ENCODE measurements at regions not wholly inside any gene's neighbourhood (a gene's known extent, or its start where the extent isn't known, plus 50 kb on each side); places are given as distances from the start of the nearest gene placed in this dataset.

GRCh38 chr1:88302843-88303486 lies 381.1 kb upstream of the PKN2 start:
- Histone ChIP-seq H3F3A (ENCODE audit: low read length, unreplicated experiment) (no peaks in the 10 kb centered on the region), H3K27ac (ENCODE audit: low read length) (no peak overlapping the region), H3K9ac (ENCODE audit: low read length) (no peak overlapping the region), H3K4me3 (ENCODE audit: low read length) (no peak overlapping the region), H3K9me3 (ENCODE audit: low read length) (no peaks in the 10 kb centered on the region), H3K27me3 (ENCODE audit: low read length) (no peaks in the 10 kb centered on the region), H3K79me2 (ENCODE audit: low read length) (no peaks in the 10 kb centered on the region), H3K4me1 (ENCODE audit: insufficient read depth, low read length) (no peaks in the 10 kb centered on the region), H2AFZ (ENCODE audit: low read length) (no peak overlapping the region), H3K9me2 (replicated peaks; ENCODE audit: low read length) (no peaks in the 10 kb centered on the region), H4K20me1 (ENCODE audit: low read length) (no peaks in the 10 kb centered on the region), H3K36me3 (ENCODE audit: low read depth, low read length) (no peaks in the 10 kb centered on the region), H3K4me2 (ENCODE audit: low read length) (peak overlapping the region; percentile 26; the same call in 1 of the 2 replicates)
- intact Hi-C loops (cut with micrococcal nuclease) = loop anchor here (1.0 to 10.0 kb wide), 7 partner anchors 86 to 1011 kb away; partner anchors contain the start of gene LMO4
- peak; percentile 51 for DNase-seq
- peak; percentile 62; the same call in 1 of the 2 replicates for ATAC-seq
- ChIA-PET POLR2A (ENCODE audit: unreplicated experiment) (no interaction called here), CTCF (interaction anchor here (1.2 kb wide), 1 partner anchor 86 kb away, joined by 3 read pairs; no protein-coding TSS in a partner anchor)
- peak; percentile 65 for TF ChIP-seq CTCF (conservative IDR thresholded peaks at IDR 0.05; ENCODE audit: low read depth, low read length)
- no peak for TF ChIP-seq EZH2 (IDR thresholded peaks at IDR 0.05; ENCODE audit: low read length, unreplicated experiment)
- no TSS peak for BruUV-seq (replicated peaks)

GRCh38 chr1:88311265-88311664 lies 372.8 kb upstream of the PKN2 start:
- ATAC-seq (no peak), DNase-seq (no peak)
- POLR2A ChIA-PET (ENCODE audit: unreplicated experiment) = no interaction called here
- H2AFZ ChIP-seq (ENCODE audit: low read length) = no peak overlapping the region
- no peak overlapping the region for H3K27ac ChIP-seq (ENCODE audit: low read length)
- H3F3A ChIP-seq (ENCODE audit: low read length, unreplicated experiment) = no peaks in the 10 kb centered on the region
- no peak for TF ChIP-seq EZH2phosphoT487 (IDR thresholded peaks at IDR 0.05; ENCODE audit: borderline replicate concordance, low read length)
- no peak for TF ChIP-seq EZH2 (IDR thresholded peaks at IDR 0.05; ENCODE audit: low read length, unreplicated experiment)
- no peak for TF ChIP-seq CTCF (conservative IDR thresholded peaks at IDR 0.05; ENCODE audit: low read depth, low read length)
- no peaks in the 10 kb centered on the region for H3K27me3 ChIP-seq (ENCODE audit: low read length)
- H3K9me2 ChIP-seq (replicated peaks; ENCODE audit: low read length) = no peaks in the 10 kb centered on the region
- no peak overlapping the region for H3K4me2 ChIP-seq (ENCODE audit: low read length)
- H3K79me2 ChIP-seq (ENCODE audit: low read length) = no peaks in the 10 kb centered on the region
- H3K9me3 ChIP-seq (ENCODE audit: low read length) = no peaks in the 10 kb centered on the region
- H3K4me1 ChIP-seq (ENCODE audit: insufficient read depth, low read length) = no peaks in the 10 kb centered on the region
- no TSS peak for BruUV-seq (replicated peaks)
- H3K4me3 ChIP-seq (ENCODE audit: low read length) = no peak overlapping the region
- H3K36me3 ChIP-seq (ENCODE audit: low read depth, low read length) = no peaks in the 10 kb centered on the region
- CTCF ChIA-PET = no interaction called here
- H4K20me1 ChIP-seq (ENCODE audit: low read length) = no peaks in the 10 kb centered on the region
- intact Hi-C loops (cut with micrococcal nuclease) = no loop called here
- no peak overlapping the region for H3K9ac ChIP-seq (ENCODE audit: low read length)

- TF ChIP-seq EZH2 (IDR thresholded peaks at IDR 0.05; ENCODE audit: low read length, unreplicated experiment) = no peak
- no peak for TF ChIP-seq EZH2phosphoT487 (IDR thresholded peaks at IDR 0.05; ENCODE audit: borderline replicate concordance, low read length)
- TF ChIP-seq CTCF (conservative IDR thresholded peaks at IDR 0.05; ENCODE audit: low read depth, low read length) = no peak
- DNase-seq (peak; percentile 49), ATAC-seq (peak; percentile 91)
- no TSS peak for BruUV-seq (replicated peaks)
- Histone ChIP-seq H3K36me3 (ENCODE audit: low read depth, low read length) (no peaks in the 10 kb centered on the region), H4K20me1 (ENCODE audit: low read length) (no peaks in the 10 kb centered on the region), H3K9me2 (replicated peaks; ENCODE audit: low read length) (no peaks in the 10 kb centered on the region), H3K79me2 (ENCODE audit: low read length) (no peaks in the 10 kb centered on the region), H3K27ac (ENCODE audit: low read length) (no peak overlapping the region), H3K27me3 (ENCODE audit: low read length) (no peaks in the 10 kb centered on the region), H2AFZ (ENCODE audit: low read length) (no peak overlapping the region), H3F3A (ENCODE audit: low read length, unreplicated experiment) (no peaks in the 10 kb centered on the region), H3K4me2 (ENCODE audit: low read length) (no peak overlapping the region), H3K4me3 (ENCODE audit: low read length) (no peak overlapping the region), H3K9ac (ENCODE audit: low read length) (no peak overlapping the region), H3K4me1 (ENCODE audit: insufficient read depth, low read length) (no peaks in the 10 kb centered on the region), H3K9me3 (ENCODE audit: low read length) (no peaks in the 10 kb centered on the region)
- intact Hi-C loops (cut with micrococcal nuclease) = no loop called here
- POLR2A ChIA-PET (ENCODE audit: unreplicated experiment) = no interaction called here
- CTCF ChIA-PET = no interaction called here
Measured at GRCh38 chr1:88311907-88312306, 372.2 kb upstream of the PKN2 start.

Data from PC-3 (cell line).